ENCODE measurements at regions not wholly inside any gene's neighbourhood (a gene's known extent, or its start where the extent isn't known, plus 50 kb on each side); places are given as distances from the start of the nearest gene placed in this dataset.
"Not testable (repeated sequence)": the region's sequence is repeated elsewhere in the genome, so short reads cannot be mapped to it uniquely, and the experiment has no call there.

GRCh38 chrX:150212672-150213480 lies 150.2 kb upstream of the MAMLD1 start:
- peak; percentile 15 for DNase-seq (ENCODE audit: low spot score)

DNA sequence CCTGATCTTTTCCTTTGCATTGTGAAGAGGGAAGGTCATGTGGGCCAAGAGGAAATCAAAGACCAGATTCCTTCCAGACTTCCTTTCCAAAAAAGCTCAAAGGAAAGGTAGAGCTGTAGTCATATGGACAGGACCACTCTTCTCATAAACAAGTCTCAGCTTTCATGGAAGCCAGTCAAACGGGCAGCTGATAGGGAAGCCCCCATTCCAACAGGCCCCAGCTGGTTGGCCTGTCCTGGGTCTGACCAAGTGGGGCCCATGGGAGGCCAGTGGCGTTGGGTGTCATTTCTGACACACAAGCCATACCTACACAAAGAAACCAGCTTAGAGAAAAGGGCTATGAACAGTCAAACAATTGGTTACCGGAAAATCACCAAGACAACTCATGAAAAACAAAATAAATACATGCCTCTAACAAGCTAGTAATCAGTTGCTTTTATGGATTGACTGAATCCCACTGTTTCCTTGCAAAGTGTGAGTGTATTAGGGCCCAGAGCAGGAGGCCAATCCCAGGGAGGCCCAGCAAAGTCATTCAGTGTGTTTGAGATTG lies 149.6 kb upstream of the MAMLD1 start:
- no peak for DNase-seq (ENCODE audit: low spot score)

DNA sequence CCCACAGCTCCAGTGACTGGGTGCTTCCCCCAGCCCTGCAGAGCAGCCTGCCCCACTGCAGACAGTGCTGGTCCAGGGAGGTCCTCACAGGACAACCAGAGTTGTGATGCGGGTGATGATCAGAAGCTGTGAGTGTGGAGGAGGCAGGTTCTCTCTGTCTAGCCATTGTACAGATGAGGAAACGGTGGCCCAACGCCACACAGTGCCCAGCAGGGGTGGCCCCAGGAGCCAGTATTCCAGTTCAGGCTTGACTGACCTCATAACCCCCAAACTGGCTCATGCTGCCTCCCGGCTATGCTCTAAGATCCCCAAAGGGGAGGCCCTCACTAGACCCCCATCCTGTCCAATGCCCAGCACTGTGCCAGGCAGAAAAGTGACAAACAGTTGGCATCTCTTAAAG lies 147.1 kb upstream of the MAMLD1 start:
- DNase-seq (ENCODE audit: low spot score): not testable (repeated sequence)

- DNase-seq (ENCODE audit: low spot score): no peak
Observed at GRCh38 chrX:150216716-150217115, 146.4 kb upstream of the MAMLD1 start.

- DNase-seq (ENCODE audit: low spot score): no peak
Observed at GRCh38 chrX:150217609-150218008, 145.5 kb upstream of the MAMLD1 start.

DNA sequence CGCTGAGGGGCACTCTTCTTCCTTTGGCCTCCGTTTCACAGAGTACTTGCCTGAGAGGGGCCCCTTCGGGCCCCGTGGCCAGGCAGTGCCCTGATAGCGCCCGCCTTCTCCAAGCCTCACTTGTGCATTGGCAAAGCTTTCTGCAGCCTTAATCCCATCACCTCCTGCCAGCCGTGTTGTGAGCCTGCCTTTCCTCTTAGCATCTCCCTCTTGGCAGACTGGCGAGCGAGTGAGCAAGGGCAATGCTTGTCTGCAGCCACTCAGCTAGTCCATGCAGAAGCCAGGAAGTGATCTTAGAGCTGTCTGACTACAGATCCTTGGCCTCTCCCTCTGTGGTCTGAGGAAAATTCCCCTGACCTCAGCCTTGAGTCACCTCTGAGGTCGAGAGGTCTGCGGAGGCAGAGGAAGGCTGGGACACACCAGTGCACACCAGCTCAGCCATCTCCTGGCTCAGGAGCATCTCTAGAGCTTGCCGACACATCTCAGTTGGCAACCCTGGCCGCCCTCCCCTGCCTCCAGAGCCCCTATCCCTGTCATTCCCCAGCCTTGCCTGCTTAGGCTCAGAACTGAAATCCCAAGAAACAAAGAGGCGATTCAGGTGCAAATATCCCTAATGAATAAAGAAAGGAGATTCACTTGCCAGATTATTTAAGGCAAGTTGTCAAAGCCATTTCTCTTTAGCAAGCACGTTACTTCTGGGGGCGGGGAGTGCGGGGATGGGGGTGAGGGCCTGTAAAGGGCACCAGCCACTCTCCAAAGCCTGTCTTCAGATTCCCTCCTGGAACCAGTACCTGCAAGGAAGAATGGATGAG lies 143.5 kb upstream of the MAMLD1 start:
- peak; percentile 96 for DNase-seq (ENCODE audit: low spot score)

- DNase-seq (ENCODE audit: low spot score): no peak
Observed at GRCh38 chrX:150223176-150224015, 139.7 kb upstream of the MAMLD1 start.

- DNase-seq (ENCODE audit: low spot score): no peak
Observed at GRCh38 chrX:150224676-150225075, 138.4 kb upstream of the MAMLD1 start.

DNA sequence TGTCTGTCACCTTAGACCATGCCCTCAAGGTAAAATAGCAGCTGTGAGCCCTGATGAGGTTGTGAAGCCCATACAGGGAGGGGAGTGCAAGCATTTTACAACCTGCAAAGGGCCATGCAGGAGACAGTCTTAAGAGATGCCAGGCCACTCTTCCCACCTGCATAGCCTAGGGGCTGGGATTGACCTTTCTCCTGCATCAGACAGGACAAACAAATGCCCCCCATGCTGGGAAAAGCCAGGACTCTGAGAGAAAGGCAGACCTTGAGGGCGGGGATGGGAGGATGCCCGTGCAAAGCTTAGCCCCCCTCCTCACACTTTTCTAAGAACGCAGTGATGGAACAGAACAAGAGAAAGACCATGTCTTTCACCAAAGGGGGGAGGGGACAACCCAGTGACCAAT lies 137.9 kb upstream of the MAMLD1 start:
- no peak for DNase-seq (ENCODE audit: low spot score)

DNA sequence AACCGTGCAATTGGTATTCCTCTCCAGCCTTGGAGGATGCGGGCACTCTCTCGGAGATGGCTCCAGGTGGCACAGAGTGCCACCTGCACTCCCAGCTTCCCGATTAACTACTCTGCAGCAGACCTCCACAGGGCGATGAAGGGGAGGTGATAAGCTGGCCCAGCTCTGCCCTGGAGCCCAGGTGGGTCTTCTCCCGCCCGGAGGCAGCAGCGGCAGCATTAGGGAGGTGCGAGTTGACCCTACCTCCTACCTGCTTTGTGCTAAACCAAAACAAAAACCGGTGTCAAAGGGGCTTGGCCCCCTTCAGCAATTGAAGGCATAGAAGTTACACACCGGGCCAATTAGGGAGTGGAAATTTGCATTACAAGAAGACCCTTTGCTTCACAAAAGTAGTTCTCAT lies 137.4 kb upstream of the MAMLD1 start:
- no peak for DNase-seq (ENCODE audit: low spot score)

GRCh38 chrX:150226223-150226965 lies 136.7 kb upstream of the MAMLD1 start:
- no peak for DNase-seq (ENCODE audit: low spot score)

DNA sequence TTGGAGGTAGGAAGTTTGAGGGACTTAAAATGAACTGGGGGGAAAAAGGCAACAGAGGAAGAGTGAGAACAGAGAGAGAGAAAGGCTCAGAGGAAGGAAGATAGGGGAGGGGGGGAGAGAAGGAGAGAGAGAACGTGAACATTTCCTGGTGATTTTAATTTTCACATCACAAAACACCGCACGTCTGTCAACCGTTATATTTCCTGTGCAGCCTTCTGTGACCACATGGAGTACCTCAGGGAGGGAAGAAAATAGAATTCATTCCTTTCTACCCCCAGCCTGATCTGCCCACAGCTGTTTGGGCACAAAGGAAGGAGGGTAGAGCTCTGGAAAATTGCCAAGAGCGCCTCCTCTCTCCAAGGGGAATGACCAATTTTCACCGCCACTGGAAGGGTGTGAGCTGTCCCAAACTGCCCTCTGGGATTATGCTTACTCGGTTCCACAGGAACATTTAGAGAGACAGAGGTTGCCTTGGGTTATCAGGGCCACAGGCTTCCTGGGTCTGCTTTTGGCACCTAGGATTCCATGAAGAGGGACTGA lies 135.7 kb upstream of the MAMLD1 start:
- peak; percentile 23 for DNase-seq (ENCODE audit: low spot score)

- no peak for DNase-seq (ENCODE audit: low spot score)
Observed at GRCh38 chrX:150227873-150228410, 135.2 kb upstream of the MAMLD1 start.

GRCh38 chrX:150228431-150228830 lies 134.7 kb upstream of the MAMLD1 start:
- no peak for DNase-seq (ENCODE audit: low spot score)

GRCh38 chrX:150229030-150229429 lies 134.1 kb upstream of the MAMLD1 start:
- DNase-seq (ENCODE audit: low spot score): no peak

DNA sequence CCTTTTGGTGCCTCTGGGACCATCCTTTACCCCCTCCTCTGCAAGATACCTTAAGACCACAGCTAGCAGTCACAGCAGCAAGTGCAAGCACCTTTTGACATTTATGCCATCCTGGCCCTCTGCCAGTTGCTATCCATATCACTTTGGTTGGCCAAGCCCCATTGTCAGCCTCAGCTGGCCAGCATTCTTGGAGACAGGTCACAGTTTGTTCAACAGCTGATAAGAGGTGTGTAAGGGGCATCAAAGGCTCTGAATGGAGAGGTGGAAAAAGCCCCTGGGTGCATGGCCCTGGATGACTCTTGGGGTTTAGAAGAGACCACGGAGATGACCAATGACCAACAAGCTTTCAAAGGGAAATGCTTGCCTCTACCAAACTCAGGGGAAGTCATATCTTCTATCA lies 133.6 kb upstream of the MAMLD1 start:
- no peak for DNase-seq (ENCODE audit: low spot score)

DNA sequence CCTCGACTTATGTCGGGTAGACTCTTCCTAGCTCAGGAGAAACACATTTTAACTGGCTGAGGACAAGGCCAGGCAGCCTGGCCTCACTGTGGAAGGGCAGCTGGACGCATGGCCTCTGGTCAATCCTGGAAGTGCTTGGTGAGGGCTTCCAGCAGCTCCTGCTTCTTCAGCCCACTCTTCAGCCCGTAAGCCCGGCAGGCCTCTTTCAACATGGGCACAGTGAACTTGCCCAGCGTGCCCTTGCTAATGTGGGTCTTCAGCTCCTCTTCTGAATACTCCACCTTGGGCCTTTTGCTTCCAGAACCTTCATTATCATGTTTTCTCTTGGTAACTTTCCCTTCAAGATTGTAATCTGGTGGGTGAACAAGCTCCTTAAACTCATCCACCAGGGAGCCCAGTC lies 132.2 kb upstream of the MAMLD1 start:
- DNase-seq (ENCODE audit: low spot score): not testable (repeated sequence)

DNA sequence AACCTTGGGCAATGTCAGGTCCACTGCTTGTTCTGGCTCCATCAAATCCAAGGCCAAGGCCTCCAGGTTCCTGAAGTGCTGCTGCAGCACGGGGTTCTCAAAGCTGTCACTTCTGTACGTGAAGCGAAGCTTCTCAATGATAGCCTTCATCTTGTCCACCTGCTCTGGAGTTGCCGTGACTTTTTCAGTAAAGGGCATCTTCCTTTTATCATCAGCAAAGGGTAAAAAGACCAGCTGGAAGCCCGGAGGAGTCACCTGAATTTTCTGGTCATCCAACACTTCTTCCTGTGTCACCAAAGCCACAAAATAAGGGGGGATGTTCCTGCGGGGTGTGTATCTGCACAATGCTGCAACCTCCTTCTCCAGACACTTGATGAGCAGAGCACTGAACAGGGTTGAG lies 131.7 kb upstream of the MAMLD1 start:
- DNase-seq (ENCODE audit: low spot score): not testable (repeated sequence)

GRCh38 chrX:150232222-150232621 lies 130.9 kb upstream of the MAMLD1 start:
- DNase-seq (ENCODE audit: low spot score): not testable (repeated sequence)

- DNase-seq (ENCODE audit: low spot score): peak; percentile 17
Observed at GRCh38 chrX:150234126-150234525, 129.0 kb upstream of the MAMLD1 start.

- peak; percentile 24 for DNase-seq (ENCODE audit: low spot score)
Observed at GRCh38 chrX:150236327-150236726, 126.8 kb upstream of the MAMLD1 start.
